Parathyroid adenoma (tissue), 2 donors: ENCODE measurements at regions not wholly inside any gene's neighbourhood (a gene's known extent, or its start where the extent isn't known, plus 50 kb on each side); places are given as distances from the start of the nearest gene placed in this dataset.

ENCODE experiments used
- H2AFZ ChIP-seq: fragments of 300-600 bp; sonication (generic); one replicate; pipeline ENCODE4 v1.7.0; 2017; ENCODE audit warnings: antibody characterized with exemption, mild to moderate bottlenecking
- H3K27ac ChIP-seq: fragments of 300-600 bp; sonication (generic); one replicate; pipeline ENCODE4 v1.7.0; 2017
- H3K27me3 ChIP-seq: fragments of 300-600 bp; sonication (generic); one replicate; pipeline ENCODE4 v1.7.0; 2017; ENCODE audit warnings: low read length; ENCODE audit not compliant: control insufficient read depth, insufficient read depth
- H3K36me3 ChIP-seq: fragments of 300-600 bp; sonication (generic); one replicate; pipeline ENCODE4 v1.7.0; 2017; ENCODE audit warnings: low read length; ENCODE audit not compliant: control insufficient read depth, insufficient read depth
- H3K4me1 ChIP-seq: fragments of 300-600 bp; sonication (generic); one replicate; pipeline ENCODE4 v1.7.0; 2017; ENCODE audit warnings: control low read depth
- H3K4me2 ChIP-seq: fragments of 300-600 bp; sonication (generic); one replicate; pipeline ENCODE4 v1.7.0; 2017; ENCODE audit warnings: low read length
- H3K4me3 ChIP-seq: fragments of 300-600 bp; sonication (generic); one replicate; pipeline ENCODE4 v1.7.0; 2017; ENCODE audit warnings: low read depth, low read length
- H3K79me2 ChIP-seq: fragments of 300-600 bp; sonication (generic); one replicate; pipeline ENCODE4 v1.7.0; 2017; ENCODE audit warnings: control low read depth
- H3K9ac ChIP-seq: fragments of 300-600 bp; sonication (generic); one replicate; pipeline ENCODE4 v1.7.0; 2017; ENCODE audit warnings: mild to moderate bottlenecking
- H3K9me3 ChIP-seq: fragments of 300-600 bp; sonication (generic); one replicate; pipeline ENCODE4 v1.7.0; 2017; ENCODE audit warnings: low read length; ENCODE audit not compliant: control insufficient read depth
- CTCF ChIP-seq: fragments of 300-600 bp; sonication (generic); IDR thresholded peaks from one replicate; pipeline ENCODE4 v1.7.0; 2017; ENCODE audit warnings: antibody characterized with exemption, mild to moderate bottlenecking
- donor health status: primary hyperparathyroidism.

GRCh38 chr3:182612332-182612731 is 181.0 kb upstream of the ATP11B start:
- Histone ChIP-seq H3K36me3 (no peaks in the 10 kb centered on the region), H3K27me3 (no peaks in the 10 kb centered on the region), H3K27ac (no peak overlapping the region), H3K9me3 (no peaks in the 10 kb centered on the region), H3K79me2 (no peaks in the 10 kb centered on the region), H3K9ac (no peak overlapping the region), H2AFZ (no peak overlapping the region), H3K4me1 (no peaks in the 10 kb centered on the region), H3K4me3 (no peak overlapping the region), H3K4me2 (no peak overlapping the region)
- TF ChIP-seq CTCF = no peak

DNA sequence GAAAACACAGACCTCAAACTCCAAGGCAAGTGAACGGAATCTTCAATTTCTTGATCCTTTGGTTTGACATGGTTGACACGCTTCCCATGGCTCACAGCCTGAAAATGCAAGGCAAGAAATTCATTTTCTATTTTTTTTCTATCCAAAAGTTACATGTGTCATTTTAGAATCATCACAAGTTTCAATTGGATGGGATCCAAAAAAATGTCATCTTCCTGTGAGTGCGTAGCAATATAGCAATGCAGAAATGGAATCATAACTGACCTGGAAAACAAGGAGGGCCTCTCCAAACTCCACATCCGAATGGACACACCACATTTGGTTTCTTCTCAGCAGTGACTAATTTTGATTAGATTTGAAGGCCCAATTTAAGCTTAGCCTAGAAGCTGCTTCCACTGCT is 175.8 kb upstream of the ATP11B start:
- no peak overlapping the region for H3K4me2 ChIP-seq
- no peaks in the 10 kb centered on the region for H3K9me3 ChIP-seq
- no peak overlapping the region for H3K9ac ChIP-seq
- no peaks in the 10 kb centered on the region for H3K36me3 ChIP-seq
- no peak overlapping the region for H3K27ac ChIP-seq
- H3K4me3 ChIP-seq = no peak overlapping the region
- H2AFZ ChIP-seq = peak overlapping the region; percentile 26
- no peak for TF ChIP-seq CTCF
- H3K79me2 ChIP-seq = no peaks in the 10 kb centered on the region
- peaks cover 11% of the 10 kb centered on the region for H3K4me1 ChIP-seq
- no peaks in the 10 kb centered on the region for H3K27me3 ChIP-seq

DNA sequence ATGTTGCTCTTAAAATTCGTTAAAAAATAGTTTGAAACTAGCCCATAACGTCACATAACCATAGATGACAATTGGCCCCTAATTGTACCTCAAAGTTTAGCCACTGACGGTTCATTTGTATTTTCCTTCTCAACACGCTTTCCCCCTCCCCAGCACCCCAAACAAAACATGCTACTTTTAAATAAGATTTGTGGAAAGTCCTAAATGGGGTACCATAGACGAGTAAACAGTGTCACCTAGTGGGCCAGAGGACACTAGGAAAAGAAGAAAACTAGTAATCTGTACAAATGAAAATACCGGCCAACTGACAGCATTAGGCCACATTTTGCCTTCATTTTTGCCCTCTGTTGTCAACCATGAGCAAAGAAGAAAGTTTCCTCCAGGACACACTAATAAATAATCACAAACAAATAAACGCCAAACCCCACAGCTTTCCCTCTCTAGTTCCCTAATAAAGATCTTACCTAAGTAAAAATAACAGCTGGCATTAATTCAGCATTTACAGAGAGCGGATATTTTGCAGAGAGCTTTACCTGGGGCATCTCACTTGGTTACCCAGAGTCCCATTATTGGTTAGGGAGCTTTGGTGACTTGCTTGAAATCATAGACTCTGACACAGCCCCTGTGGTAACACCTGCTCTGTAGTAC is 175.1 kb upstream of the ATP11B start:
- H3K4me3 ChIP-seq = no peak overlapping the region
- no peaks in the 10 kb centered on the region for H3K9me3 ChIP-seq
- no peaks in the 10 kb centered on the region for H3K36me3 ChIP-seq
- no peak overlapping the region for H3K9ac ChIP-seq
- H2AFZ ChIP-seq = peak overlapping the region; percentile 26
- peak; percentile 79 for TF ChIP-seq CTCF
- H3K79me2 ChIP-seq = no peaks in the 10 kb centered on the region
- peak overlapping the region; percentile 1 for H3K27ac ChIP-seq
- H3K4me1 ChIP-seq = peaks cover 11% of the 10 kb centered on the region
- H3K27me3 ChIP-seq = no peaks in the 10 kb centered on the region
- H3K4me2 ChIP-seq = no peak overlapping the region

DNA sequence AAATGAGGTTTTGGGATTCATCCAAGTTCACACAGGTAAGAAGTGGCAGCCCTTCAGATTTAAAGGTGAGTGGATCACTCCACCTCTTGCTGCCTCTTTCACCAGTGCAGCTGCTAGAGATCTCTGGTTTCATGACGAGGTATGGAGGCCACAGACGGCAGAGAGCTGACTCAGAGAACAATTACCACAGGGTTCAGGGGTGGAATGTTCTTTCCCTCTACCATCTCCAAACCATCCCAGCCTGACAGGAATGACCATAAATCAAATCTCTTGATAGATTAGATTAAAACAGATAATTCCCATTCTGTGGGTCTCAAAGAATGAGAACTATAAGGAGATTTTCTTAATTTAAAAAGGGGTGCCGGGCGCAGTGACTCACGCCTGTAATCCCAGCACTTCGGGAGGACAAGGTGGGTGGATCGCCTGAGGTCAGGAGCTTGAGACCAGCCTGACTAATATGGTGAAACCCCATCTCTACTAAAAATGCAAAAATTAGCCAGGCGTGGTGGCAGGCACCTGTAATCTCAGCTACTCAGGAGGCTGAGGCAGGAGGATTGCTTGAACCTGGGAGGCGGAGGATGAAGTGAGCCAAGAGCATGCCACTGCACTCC is 174.2 kb upstream of the ATP11B start:
- H3K79me2 ChIP-seq = no peaks in the 10 kb centered on the region
- peaks cover 11% of the 10 kb centered on the region for H3K4me1 ChIP-seq
- no peak overlapping the region for H3K4me2 ChIP-seq
- H3K27ac ChIP-seq = peak overlapping the region; percentile 1
- H2AFZ ChIP-seq = peak overlapping the region; percentile 26
- no peak for TF ChIP-seq CTCF
- H3K36me3 ChIP-seq = no peaks in the 10 kb centered on the region
- no peak overlapping the region for H3K4me3 ChIP-seq
- H3K9me3 ChIP-seq = no peaks in the 10 kb centered on the region
- H3K27me3 ChIP-seq = no peaks in the 10 kb centered on the region
- no peak overlapping the region for H3K9ac ChIP-seq
